ENCODE measurements at regions not wholly inside any gene's neighbourhood (a gene's known extent, or its start where the extent isn't known, plus 50 kb on each side); places are given as distances from the start of the nearest gene placed in this dataset.

DNA sequence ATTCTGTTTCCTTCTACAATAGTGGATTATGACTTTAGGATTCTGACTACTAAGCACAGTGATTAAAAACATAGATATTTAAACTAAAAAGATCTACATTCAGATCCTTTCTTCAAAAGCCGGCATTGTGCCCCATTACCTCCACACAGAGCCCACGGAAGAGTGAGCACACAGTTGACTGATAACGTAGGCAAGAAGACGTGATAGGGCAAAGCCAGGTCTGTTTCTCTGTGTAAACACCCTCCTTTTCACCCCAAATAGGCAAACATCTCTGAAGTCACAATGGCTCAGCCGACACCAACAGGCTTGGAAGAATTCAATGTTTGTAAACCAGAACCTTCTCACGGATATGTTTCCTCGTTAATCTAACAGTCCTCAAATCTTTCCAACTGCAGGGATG, 302.9 kb downstream of the CMPK2 start:
- TF ChIP-seq, protein P1, sequence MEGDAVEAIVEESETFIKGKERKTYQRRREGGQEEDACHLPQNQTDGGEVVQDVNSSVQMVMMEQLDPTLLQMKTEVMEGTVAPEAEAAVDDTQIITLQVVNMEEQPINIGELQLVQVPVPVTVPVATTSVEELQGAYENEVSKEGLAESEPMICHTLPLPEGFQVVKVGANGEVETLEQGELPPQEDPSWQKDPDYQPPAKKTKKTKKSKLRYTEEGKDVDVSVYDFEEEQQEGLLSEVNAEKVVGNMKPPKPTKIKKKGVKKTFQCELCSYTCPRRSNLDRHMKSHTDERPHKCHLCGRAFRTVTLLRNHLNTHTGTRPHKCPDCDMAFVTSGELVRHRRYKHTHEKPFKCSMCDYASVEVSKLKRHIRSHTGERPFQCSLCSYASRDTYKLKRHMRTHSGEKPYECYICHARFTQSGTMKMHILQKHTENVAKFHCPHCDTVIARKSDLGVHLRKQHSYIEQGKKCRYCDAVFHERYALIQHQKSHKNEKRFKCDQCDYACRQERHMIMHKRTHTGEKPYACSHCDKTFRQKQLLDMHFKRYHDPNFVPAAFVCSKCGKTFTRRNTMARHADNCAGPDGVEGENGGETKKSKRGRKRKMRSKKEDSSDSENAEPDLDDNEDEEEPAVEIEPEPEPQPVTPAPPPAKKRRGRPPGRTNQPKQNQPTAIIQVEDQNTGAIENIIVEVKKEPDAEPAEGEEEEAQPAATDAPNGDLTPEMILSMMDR (IDR thresholded peaks at IDR 0.05): no peak
- no peak for TF ChIP-seq EZH2 (IDR thresholded peaks at IDR 0.05; ENCODE audit: borderline replicate concordance, insufficient read depth, low read depth, low read length, poor library complexity, severe bottlenecking)

Measured in B cell (primary cell).